H9 (cell line): ENCODE measurements at regions not wholly inside any gene's neighbourhood (a gene's known extent, or its start where the extent isn't known, plus 50 kb on each side); places are given as distances from the start of the nearest gene placed in this dataset.

Experiments used
- DNase-seq: peaks from one replicate; pipeline ENCODE4 v3.0.0-alpha.2; 2017
- H2AFZ ChIP-seq: one replicate; pipeline ENCODE4 v1.6.1; 2013; ENCODE audit warnings: mild to moderate bottlenecking, low read length, control low read depth, moderate library complexity
- H2AK5ac ChIP-seq: 2 replicates; pipeline ENCODE4 v1.6.1; 2013; ENCODE audit warnings: low read length, control low read depth, mixed read lengths; ENCODE audit not compliant: insufficient read length
- H2BK120ac ChIP-seq: one replicate; pipeline ENCODE4 v1.6.1; 2013; ENCODE audit warnings: low read depth, mild to moderate bottlenecking, low read length, control low read depth, inconsistent platforms; ENCODE audit not compliant: poor library complexity, severe bottlenecking
- H2BK12ac ChIP-seq: 2 replicates; pipeline ENCODE4 v1.6.1; 2013; ENCODE audit warnings: low read length, control low read depth, mixed read lengths, low read depth; ENCODE audit not compliant: insufficient read length
- H2BK15ac ChIP-seq: 2 replicates; pipeline ENCODE4 v1.6.1; 2013; ENCODE audit warnings: low read depth, low read length, control low read depth
- H2BK20ac ChIP-seq: one replicate; pipeline ENCODE4 v1.6.1; 2013; ENCODE audit warnings: low read depth, mild to moderate bottlenecking, low read length, control low read depth, inconsistent platforms; ENCODE audit not compliant: poor library complexity, severe bottlenecking
- H2BK5ac ChIP-seq: 2 replicates; pipeline ENCODE4 v1.6.1; 2013; ENCODE audit warnings: low read length, control low read depth, mixed read lengths; ENCODE audit not compliant: insufficient read length
- H3K14ac ChIP-seq: 2 replicates; pipeline ENCODE4 v1.6.1; 2013; ENCODE audit warnings: low read length, control low read depth; ENCODE audit not compliant: insufficient read depth
- H3K18ac ChIP-seq: 2 replicates; pipeline ENCODE4 v1.6.1; 2013; ENCODE audit warnings: low read depth, mild to moderate bottlenecking, mixed read lengths, low read length, control low read depth; ENCODE audit not compliant: insufficient read length
- H3K23ac ChIP-seq: 2 replicates; pipeline ENCODE4 v1.6.1; 2013; ENCODE audit warnings: low read length, control low read depth, mixed read lengths, low read depth; ENCODE audit not compliant: insufficient read length
- H3K23me2 ChIP-seq: 2 replicates; pipeline ENCODE4 v1.6.1; 2013; ENCODE audit warnings: low read depth, mild to moderate bottlenecking, mixed read lengths, low read length, control low read depth; ENCODE audit not compliant: insufficient read length, poor library complexity, severe bottlenecking
- H3K27ac ChIP-seq: 2 replicates; pipeline ENCODE4 v1.5.1; 2013; ENCODE audit warnings: low read length, control low read depth, mixed read lengths, low read depth; ENCODE audit not compliant: insufficient read length
- H3K27me3 ChIP-seq: 2 replicates; pipeline ENCODE4 v1.6.1; 2013; ENCODE audit warnings: low read length, control low read depth, inconsistent platforms; ENCODE audit not compliant: insufficient read depth
- H3K4ac ChIP-seq: 2 replicates; pipeline ENCODE4 v1.6.1; 2013; ENCODE audit warnings: low read depth, mild to moderate bottlenecking, control low read depth, inconsistent platforms, low read length, moderate library complexity
- H3K4me1 ChIP-seq: 2 replicates; pipeline ENCODE4 v1.6.1; 2013; ENCODE audit warnings: low read length, control low read depth, inconsistent platforms; ENCODE audit not compliant: insufficient read depth
- H3K4me2 ChIP-seq: 2 replicates; pipeline ENCODE4 v1.6.1; 2013; ENCODE audit warnings: low read length, control low read depth, mixed read lengths; ENCODE audit not compliant: insufficient read length, insufficient read depth
- H3K56ac ChIP-seq: 2 replicates; pipeline ENCODE4 v1.6.1; 2013; ENCODE audit warnings: low read depth, mild to moderate bottlenecking, mixed read lengths, low read length, control low read depth; ENCODE audit not compliant: insufficient read length
- H3K79me1 ChIP-seq: 2 replicates; pipeline ENCODE4 v1.6.1; 2013; ENCODE audit warnings: low read depth, mild to moderate bottlenecking, moderate library complexity, low read length, control low read depth, inconsistent platforms; ENCODE audit not compliant: insufficient read depth, poor library complexity, severe bottlenecking
- H3K79me2 ChIP-seq: 2 replicates; pipeline ENCODE4 v1.6.1; 2013; ENCODE audit warnings: low read length, control low read depth, inconsistent platforms; ENCODE audit not compliant: insufficient read depth
- H3K9ac ChIP-seq: 2 replicates; pipeline ENCODE4 v1.6.1; 2013; ENCODE audit warnings: low read length, control low read depth, mixed read lengths; ENCODE audit not compliant: insufficient read length; ENCODE audit errors: extremely low read depth
- H3K9me3 ChIP-seq: one replicate; pipeline ENCODE4 v1.6.1; 2013; ENCODE audit warnings: low read depth, low read length, inconsistent platforms; ENCODE audit not compliant: control insufficient read depth
- H3T11ph ChIP-seq: one replicate; pipeline ENCODE4 v1.6.1; 2013; ENCODE audit warnings: mild to moderate bottlenecking, low read length, control low read depth, inconsistent platforms
- H4K20me1 ChIP-seq: one replicate; pipeline ENCODE4 v1.6.1; 2013; ENCODE audit not compliant: control insufficient read depth, insufficient read length, insufficient read depth
- H4K5ac ChIP-seq: 2 replicates; pipeline ENCODE4 v1.6.1; 2013; ENCODE audit warnings: low read depth, mild to moderate bottlenecking, mixed read lengths, low read length, control low read depth; ENCODE audit not compliant: insufficient read length
- H4K8ac ChIP-seq: replicated peaks from 2 replicates; pipeline ENCODE4 v1.6.1; 2013; ENCODE audit warnings: low read length, control low read depth, mixed read lengths, low read depth; ENCODE audit not compliant: insufficient read length
- H4K91ac ChIP-seq: 2 replicates; pipeline ENCODE4 v1.6.1; 2013; ENCODE audit warnings: low read depth, mild to moderate bottlenecking, moderate library complexity, mixed read lengths, low read length, control low read depth; ENCODE audit not compliant: insufficient read length
- H3K27ac Mint-ChIP-seq, 3 experiments: 2 replicates in 2 of 3; 3 replicates in 1 of 3; pipeline ENCODE4 v1.8.0; 2020 to 2021; ENCODE audit warnings: mixed read lengths in 3 of 3, mild to moderate bottlenecking in 1 of 3, moderate library complexity in 1 of 3
- H3K27me3 Mint-ChIP-seq: 2 replicates; pipeline ENCODE4 v1.8.0; 2021; ENCODE audit warnings: low read depth, mild to moderate bottlenecking, moderate library complexity, mixed read lengths
- H3K36me3 Mint-ChIP-seq, 3 experiments: 2 replicates in 2 of 3; 3 replicates in 1 of 3; pipeline ENCODE4 v1.8.0; 2020 to 2021; ENCODE audit warnings: low read depth in 3 of 3, mixed read lengths in 3 of 3; ENCODE audit not compliant: insufficient read depth in 1 of 3
- H3K4me1 Mint-ChIP-seq, 2 experiments: 2 replicates each; pipeline ENCODE4 v1.8.0; 2020; ENCODE audit warnings: mixed read lengths in 2 of 2
- H3K4me3 Mint-ChIP-seq, 2 experiments: 2 replicates in 1 of 2; 3 replicates in 1 of 2; pipeline ENCODE4 v1.8.0; 2020 to 2021; ENCODE audit warnings: mild to moderate bottlenecking in 2 of 2, mixed read lengths in 2 of 2, moderate library complexity in 1 of 2
- H3K9me3 Mint-ChIP-seq, 2 experiments: 2 replicates in 1 of 2; 3 replicates in 1 of 2; pipeline ENCODE4 v1.8.0; 2020; ENCODE audit warnings: mild to moderate bottlenecking in 2 of 2, mixed read lengths in 2 of 2, moderate library complexity in 1 of 2
- CTCF ChIP-seq: fragments of 200-600 bp; sonication (generic); conservative IDR thresholded peaks from 3 replicates; pipeline ENCODE4 v1.8.0; 2021; ENCODE audit warnings: antibody characterized with exemption, mild to moderate bottlenecking
- WGBS: extraction: QIAGEN DNeasy Blood & Tissue Kit; methylation state at CpG from one replicate; pipeline ENCODE4 v1.1.7; 2013; ENCODE audit warnings: missing lambda C conversion rate, low lambda C conversion rate, mixed read lengths; ENCODE audit not compliant: insufficient read length; ENCODE audit errors: extremely low coverage; 5-methylcytosine and 5-hydroxymethylcytosine counted together

DNA sequence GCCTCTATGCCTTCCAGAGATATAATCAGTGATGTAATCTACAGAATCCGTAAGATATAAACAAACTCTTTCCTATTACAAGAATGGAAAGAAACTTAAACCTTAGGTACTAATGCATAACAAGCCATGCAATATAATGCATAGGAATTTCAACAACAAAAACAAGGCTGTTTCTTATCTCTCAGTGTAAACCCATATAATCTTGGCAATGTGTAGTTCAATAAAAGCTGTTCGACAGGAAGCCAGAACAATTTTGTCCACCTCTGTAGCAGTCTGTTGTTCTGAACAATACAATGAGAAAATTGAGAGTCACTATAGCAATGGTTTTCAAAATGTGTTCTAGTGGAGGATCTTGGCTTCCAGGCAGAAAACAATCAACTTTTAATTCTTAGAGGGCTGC lies 111.5 kb upstream of the FREM2 start:
- H2AFZ ChIP-seq: no peak overlapping the region
- H3K4me3 Mint-ChIP-seq: no peak overlapping the region
- H3K14ac ChIP-seq: no peak overlapping the region
- no peak overlapping the region for H3K9ac ChIP-seq
- no peaks in the 10 kb centered on the region for H3K9me3 ChIP-seq
- H2BK15ac ChIP-seq: no peak overlapping the region
- H3K23me2 ChIP-seq: no peaks in the 10 kb centered on the region
- H3K36me3 Mint-ChIP-seq: peaks cover 0 to 16% (median 4%) of the 10 kb centered on the region in 3 experiments; a peak in 3 of 7 replicates
- no peak overlapping the region for H2AK5ac ChIP-seq
- H3K27me3 ChIP-seq: no peaks in the 10 kb centered on the region
- no peak overlapping the region for H4K5ac ChIP-seq
- no peak overlapping the region for H3K56ac ChIP-seq
- H3K9me3 Mint-ChIP-seq: peaks cover 5 to 12% of the 10 kb centered on the region in 2 experiments; a peak in 4 of 5 replicates
- H2BK120ac ChIP-seq: no peak overlapping the region
- no CpG with 5 or more reads among the region's 2 CpGs for WGBS
- H3K4ac ChIP-seq: no peak overlapping the region
- no peak overlapping the region for H2BK5ac ChIP-seq
- H3T11ph ChIP-seq: no peak overlapping the region
- no peaks in the 10 kb centered on the region for H4K20me1 ChIP-seq
- H3K18ac ChIP-seq: no peak overlapping the region
- H3K23ac ChIP-seq: no peak overlapping the region
- no peak overlapping the region for H4K8ac ChIP-seq
- H3K79me2 ChIP-seq: no peaks in the 10 kb centered on the region
- TF ChIP-seq CTCF: no peak
- H3K27ac Mint-ChIP-seq: no peak overlapping the region
- no peak overlapping the region for H3K27ac ChIP-seq
- no peak overlapping the region for H2BK12ac ChIP-seq
- H3K27me3 Mint-ChIP-seq: no peaks in the 10 kb centered on the region
- no peaks in the 10 kb centered on the region; the same call in 1 of the 2 replicates for H3K4me1 ChIP-seq
- H4K91ac ChIP-seq: no peak overlapping the region
- H3K79me1 ChIP-seq: no peaks in the 10 kb centered on the region
- DNase-seq: no peak
- no peak overlapping the region for H2BK20ac ChIP-seq
- H3K4me1 Mint-ChIP-seq: peaks cover 2 to 4% of the 10 kb centered on the region in 2 experiments; a peak in 3 of 4 replicates
- no peak overlapping the region for H3K4me2 ChIP-seq
